GM18499 (cell line): ENCODE measurements at regions not wholly inside any gene's neighbourhood (a gene's known extent, or its start where the extent isn't known, plus 50 kb on each side); places are given as distances from the start of the nearest gene placed in this dataset.
"Not testable (repeated sequence)": the region's sequence is repeated elsewhere in the genome, so short reads cannot be mapped to it uniquely, and the experiment has no call there.

Source experiments
- ATAC-seq: cut with Tn5 transposase; IDR thresholded peaks from one replicate; pipeline ENCODE4 v1.9.1; 2021; ENCODE audit warnings: moderate number of reproducible peaks; ENCODE audit not compliant: insufficient read depth, unreplicated experiment

DNA sequence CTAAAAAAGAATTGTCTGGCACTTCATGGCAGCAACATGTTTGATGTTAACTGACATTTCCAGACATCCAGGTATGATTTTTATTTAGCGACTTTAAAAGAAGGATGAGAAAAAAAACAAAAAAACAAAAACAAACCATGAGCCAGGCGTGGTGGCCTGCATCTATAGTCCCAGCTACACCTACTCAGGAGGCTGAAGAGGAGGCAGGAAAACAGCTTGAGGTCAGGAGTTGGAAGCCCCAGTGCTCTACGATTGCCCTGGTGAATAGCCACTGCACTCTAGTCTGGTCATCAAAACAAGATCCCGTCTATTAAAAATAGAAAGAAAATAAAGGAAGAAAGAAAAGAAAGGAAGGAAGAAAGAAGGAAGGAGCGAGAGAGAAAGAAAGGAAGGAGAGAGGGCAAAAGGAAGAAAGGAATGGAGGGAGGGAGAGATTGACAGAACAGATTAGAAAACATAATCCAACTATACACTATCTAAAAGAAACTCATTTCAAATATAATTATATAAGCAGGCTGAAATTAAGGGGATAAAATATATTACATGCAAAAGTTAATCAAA, 141.6 kb downstream of the TRIM27 start:
- no peak for ATAC-seq

DNA sequence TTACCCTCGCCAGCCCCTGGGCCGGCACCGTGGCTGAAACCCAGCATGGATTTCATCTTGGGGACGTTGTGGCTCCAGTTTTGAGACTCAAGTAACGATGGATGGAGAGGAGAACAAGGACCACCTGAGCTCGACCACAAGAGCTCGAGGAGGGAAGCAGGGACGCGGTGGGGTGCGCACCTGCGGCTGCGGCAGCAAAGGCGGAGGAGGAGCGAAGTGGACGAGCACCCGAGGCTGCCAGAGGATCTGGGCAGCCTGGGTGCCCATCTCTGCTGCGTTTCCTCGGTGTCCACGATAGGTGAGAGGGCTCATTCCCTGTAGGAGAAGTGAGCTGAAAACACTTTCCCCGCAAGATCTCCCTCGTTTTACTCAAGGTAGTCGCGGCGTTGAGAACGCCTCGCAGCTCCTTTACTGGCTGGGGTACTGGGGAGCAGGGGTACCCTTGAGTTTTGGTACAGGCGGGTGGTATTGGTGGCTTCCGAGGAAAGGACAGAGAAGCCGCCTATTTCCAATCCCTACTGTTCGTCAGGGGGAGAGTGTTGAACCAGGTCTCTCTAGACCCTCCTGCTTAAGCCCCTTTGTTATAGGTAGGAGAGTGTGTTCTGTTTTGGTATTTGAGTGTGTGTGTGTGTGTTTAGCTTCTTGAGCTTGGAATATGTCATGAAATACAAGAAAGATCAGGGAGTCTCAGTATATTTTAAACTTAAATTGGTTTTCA, 137.7 kb downstream of the TRIM27 start:
- no peak for ATAC-seq

DNA sequence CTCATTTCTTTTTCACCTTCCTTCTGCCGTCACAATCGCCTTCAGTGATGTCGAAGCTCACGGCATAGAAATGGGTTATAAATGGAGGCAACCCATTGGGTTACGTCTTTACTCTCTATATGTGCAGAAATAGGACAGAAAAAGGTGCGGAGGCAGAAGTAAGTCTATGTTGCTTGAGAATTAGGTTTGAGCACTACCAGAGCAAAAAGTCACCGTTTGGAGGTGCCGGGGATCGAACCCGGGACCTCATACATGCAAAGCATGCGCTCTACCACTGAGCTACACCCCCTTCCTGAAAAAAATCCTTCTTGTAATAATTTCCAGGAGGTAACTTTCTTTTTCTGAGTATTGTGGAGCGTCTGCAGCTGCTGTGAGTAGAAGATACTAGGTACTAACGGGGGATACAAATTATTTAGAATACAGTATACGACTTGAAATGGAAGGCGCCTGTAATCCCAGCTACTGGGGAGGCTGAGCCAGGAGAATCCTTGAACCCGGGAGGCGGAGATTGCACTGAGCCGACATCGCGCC, 134.2 kb downstream of the TRIM27 start:
- ATAC-seq: no peak

DNA sequence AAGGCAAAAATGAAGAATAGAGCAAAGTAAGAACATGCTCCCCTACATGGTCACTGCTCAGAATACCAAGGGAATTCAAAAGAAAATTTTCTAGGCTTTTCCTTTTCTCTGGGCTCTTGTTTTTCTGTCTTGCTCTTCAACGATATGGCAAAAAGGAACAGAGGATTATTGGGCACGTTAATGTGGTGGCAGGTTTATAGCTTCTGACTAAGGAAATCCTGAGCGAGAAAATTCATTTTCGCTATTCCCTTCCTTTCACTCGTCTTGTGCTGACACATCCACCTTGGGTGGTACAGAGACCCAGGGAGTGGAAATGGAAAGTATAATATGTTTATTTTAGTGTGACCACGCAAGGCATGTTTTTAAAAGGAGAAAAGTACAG, 132.8 kb downstream of the TRIM27 start:
- ATAC-seq: no peak

DNA sequence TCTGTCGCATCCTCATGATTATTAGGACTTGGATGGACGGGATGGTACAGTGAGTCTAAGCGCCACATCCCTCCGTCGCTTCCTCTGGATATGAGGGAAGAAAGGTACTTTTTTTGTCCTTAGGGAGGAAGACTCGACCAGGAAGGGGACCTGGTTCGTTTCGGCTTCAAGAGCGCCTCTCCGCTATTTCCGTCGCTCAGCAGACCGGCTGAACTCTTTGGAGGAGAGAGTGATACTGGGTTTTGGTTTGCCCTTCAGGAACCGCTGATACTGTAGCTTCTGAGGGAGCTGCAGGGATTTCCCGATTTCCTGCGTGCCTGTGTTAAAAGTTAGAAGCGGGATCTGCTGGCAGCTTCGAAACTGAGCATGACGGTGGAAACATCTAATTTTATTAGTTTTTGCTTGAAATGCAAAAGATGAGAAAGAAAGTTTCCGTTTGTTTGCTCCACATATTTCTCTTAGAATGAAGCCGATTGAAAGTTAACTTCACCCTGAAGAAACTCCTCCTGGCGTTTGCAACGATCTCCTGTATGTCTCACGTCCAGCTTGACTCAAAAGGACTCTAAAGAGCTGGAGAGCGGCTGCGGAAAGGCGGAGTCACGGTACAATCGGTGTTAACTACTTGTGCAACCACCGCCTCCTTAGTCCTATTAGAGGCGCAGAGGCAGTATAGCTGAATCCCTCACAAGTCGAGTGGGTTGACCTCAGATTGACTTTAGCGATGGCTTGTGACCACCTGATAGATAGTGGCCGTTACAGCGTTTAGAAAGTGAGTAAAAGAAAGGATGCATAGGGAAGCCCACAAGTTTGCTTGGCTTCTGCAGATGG, 129.4 kb downstream of the TRIM27 start:
- ATAC-seq: no peak

DNA sequence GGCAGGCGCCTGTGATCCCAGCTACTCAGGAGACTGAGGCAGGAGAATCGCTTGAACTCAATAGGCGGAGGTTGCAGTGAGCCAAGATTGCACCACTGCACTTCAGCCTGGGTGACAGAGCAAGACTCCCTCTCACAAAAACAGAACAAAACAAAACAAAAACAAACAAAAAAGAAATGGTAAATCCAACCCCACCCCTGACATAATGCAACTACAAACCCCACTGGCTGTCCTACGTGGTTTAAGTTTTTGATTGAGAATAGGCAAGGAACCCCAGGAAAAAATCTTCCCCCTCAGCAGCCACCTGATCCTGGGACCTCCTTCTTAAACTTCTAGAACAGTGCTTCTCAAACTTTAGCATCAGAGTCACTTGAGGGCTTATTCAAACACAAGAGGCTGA, 123.1 kb downstream of the TRIM27 start:
- ATAC-seq: not testable (repeated sequence)

GRCh38 chr6:28802417-28803336, 121.1 kb downstream of the TRIM27 start:
- no peak for ATAC-seq

DNA sequence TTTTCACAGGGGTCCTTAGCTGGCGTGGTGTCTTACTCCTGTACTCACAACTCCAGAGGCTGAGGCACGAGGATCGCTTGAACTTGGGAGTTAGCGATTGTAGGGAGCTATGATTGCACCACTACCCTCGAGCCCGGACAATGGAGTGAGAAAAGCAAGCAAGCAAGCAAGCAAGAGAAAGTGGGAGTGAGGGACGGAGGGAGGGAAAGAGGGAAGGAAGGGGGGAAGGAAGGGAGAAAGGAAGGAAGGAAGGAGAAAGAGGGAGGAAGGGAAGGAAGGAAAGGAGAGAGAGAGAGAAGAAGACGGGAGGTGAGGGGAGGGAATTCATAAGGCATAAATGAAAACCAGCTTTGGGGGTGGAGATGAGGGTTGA, 120.5 kb downstream of the TRIM27 start:
- no peak for ATAC-seq

DNA sequence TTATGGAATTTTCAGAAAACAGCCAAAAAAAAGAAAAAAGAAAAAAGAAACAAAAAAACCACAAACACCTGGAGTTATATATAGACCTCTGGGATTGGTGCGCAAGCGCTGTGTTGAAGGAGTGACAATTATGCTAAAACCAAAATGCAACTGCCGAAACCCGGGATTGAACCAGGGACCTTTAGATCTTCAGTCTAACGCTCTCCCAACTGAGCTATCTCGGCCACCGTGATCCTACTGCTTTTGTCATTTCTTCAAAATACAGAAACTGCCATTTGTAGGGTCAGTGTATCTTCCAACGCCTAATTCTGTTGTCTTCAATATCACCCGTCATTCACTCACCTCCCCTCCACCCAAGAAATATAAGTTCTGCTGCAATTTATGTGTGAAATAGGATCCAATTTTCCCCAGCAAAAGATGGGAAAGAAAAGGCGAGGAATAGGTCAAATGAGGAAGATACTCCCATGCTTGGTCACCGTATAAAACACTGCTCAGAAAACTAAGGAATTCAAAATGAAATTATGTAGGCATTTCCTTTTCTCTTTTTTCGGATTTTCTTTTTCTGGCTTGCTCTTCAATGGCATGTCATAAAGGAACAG, 116.0 kb downstream of the TRIM27 start:
- no peak for ATAC-seq

DNA sequence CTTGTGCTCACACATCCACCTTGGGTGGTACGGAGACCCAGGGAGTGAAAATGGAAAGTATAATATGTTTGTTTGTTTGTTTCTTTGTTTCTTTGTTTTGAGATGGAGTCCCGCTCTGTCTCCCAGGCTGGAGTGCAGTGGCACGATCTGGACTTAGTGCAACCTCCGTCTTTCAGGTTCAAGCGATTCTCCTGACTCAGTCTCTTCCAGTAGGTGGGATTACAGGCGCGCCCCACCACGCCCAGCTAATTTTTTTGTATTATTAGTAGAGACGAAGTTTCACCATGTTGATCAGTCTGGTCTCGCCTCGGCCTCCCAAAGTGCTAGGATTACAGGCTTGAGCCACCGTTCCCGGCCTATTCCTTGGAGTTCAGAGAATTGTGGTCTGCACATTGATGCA, 115.4 kb downstream of the TRIM27 start:
- no peak for ATAC-seq

- no peak for ATAC-seq
Measured at GRCh38 chr6:28809947-28810658, 113.7 kb downstream of the TRIM27 start.

DNA sequence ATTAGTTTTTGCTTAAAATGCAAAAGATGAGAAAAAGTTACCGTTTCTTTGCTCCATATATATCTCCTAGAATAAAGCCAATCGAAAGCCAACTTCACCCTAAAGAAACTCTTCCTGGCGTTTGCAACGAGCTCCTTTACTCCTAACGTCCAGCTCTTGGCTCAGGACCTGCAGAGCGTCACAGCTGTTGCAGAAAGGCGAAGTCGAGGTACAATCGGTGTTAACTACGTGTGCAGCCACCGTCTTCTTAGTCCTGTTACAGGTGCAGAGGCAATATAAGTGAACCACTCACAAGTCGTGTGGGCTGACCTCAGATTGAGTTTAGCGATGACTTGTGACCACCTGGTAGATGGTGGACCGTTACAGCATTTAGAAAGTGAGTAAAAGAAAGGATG, 113.1 kb downstream of the TRIM27 start:
- no peak for ATAC-seq

GRCh38 chr6:28811873-28812272, 111.9 kb downstream of the TRIM27 start:
- ATAC-seq: no peak

DNA sequence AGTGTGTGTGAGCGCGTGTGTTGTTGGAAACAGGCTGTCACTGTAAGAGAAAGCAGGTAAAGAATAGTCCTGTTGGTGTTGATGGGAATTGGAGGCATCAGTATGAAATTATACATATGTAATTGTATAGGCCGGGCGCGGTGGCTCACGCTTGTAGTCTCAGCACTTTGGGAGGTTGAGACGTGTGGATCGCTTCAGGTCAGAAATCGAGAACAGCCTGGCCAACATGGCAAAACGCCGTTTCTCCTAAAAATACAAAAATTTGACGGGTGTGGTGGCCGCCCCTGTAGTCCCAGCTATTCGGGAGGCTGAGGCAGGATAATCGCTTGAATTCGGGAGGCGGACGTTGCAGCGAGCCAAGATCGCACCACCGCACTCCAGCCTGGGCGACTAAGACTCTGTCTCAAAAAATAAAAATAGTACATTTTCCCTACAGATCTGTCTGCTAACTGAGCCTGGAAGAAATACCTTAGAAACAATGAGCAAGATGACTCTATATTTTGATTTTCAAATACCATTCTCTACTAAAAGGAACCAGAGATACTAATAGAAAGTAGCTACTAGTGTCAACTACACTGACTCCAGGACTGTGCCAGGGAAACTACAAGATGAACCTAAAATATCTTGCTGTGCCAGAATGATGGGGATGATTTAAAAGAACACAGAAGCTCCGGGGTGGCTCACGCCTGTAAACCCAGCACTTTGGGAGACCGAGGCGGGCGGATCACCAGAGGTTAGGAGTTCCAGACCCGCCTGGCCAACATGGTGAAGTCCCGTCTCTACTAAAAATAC, 110.8 kb downstream of the TRIM27 start:
- ATAC-seq: no peak

DNA sequence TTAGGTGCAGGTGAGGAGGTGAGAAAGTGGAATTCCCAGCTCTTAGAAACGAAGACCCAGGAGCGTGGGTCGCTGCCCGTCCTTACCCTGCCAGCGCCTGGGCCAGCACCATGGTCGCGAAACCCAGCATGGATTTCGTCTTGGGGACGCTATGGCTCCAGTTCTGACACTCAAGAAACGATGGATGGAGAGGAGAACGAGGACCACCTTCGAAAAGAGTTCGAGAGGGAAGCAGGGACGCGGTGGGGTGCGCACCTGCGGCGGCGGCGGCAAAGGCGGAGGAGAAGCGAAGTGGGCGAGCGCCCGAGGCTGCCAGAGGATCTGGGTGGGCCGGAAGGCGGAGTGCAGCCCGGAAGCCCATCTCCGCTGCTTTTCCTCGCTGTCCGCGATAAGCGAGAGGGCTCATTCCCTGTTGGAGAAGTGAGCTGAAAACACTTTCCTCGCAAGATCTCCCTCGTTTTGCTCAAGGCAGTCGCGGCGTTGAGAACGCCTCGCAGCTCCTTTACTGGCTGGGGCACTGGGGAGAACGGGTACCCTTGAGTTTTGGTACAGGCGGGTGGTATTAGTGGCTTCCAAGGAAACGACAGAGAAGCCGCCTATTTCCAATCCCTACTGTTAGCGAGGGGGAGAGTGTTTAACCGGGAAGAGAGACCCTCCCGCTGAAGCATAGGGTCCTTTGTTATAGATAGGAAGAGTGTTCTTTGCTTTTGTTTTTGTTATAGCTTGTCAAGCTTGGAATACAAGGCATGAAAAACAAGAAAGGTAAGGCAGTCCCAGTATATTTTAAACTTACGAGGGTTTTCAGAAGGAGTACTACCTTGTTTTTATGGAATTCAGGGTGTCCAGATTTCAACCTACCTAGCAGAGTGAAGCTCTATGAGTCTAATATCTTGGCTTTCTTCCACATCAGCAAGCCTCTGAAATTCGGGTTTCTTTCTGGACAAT, 109.5 kb downstream of the TRIM27 start:
- no peak for ATAC-seq

- no peak for ATAC-seq
Measured at GRCh38 chr6:28816339-28816908, 107.4 kb downstream of the TRIM27 start.
